ENCODE measurements at regions not wholly inside any gene's neighbourhood (a gene's known extent, or its start where the extent isn't known, plus 50 kb on each side); places are given as distances from the start of the nearest gene placed in this dataset.

- Histone ChIP-seq H3K27me3 (ENCODE audit: control insufficient read depth, extremely low read depth, insufficient read depth, low read length) (no peaks in the 10 kb centered on the region), H3K9me3 (ENCODE audit: control insufficient read depth, low read depth, low read length) (no peaks in the 10 kb centered on the region), H3K27ac (ENCODE audit: control insufficient read depth, insufficient read depth, low read length) (no peak overlapping the region), H2AFZ (ENCODE audit: control insufficient read depth, low read length) (no peak overlapping the region), H3K4me2 (ENCODE audit: control insufficient read depth, extremely low read depth, insufficient read depth, low read depth, low read length) (no peak overlapping the region), H3K9me1 (ENCODE audit: control insufficient read depth, extremely low read depth, insufficient read depth, low read length) (no peaks in the 10 kb centered on the region), H3K9ac (ENCODE audit: control insufficient read depth, extremely low read depth, insufficient read depth, low read length) (no peak overlapping the region), H3K79me2 (ENCODE audit: control insufficient read depth, insufficient read depth, low read length) (no peaks in the 10 kb centered on the region), H3K4me1 (ENCODE audit: control insufficient read depth, extremely low read depth, insufficient read depth, low read length) (no peaks in the 10 kb centered on the region), H3K4me3 (ENCODE audit: control insufficient read depth in 2 of 3, extremely low read depth in 1 of 3, insufficient read depth in 2 of 3, low read depth in 1 of 3, low read length in 3 of 3) (no peak overlapping the region), H3K36me3 (ENCODE audit: control insufficient read depth in 2 of 2, extremely low read depth in 1 of 2, insufficient read depth in 2 of 2, low read length in 2 of 2) (no peaks in the 10 kb centered on the region), H4K20me1 (ENCODE audit: control insufficient read depth, extremely low read depth, insufficient read depth, low read length) (no peaks in the 10 kb centered on the region)
- FAIRE-seq (no peak), DNase-seq (ENCODE audit: low read depth, low spot score) (no peak)
- TF ChIP-seq EZH2 (IDR thresholded peaks at IDR 0.05; ENCODE audit: low read length), result no peak
- no peak for TF ChIP-seq CTCF (optimal IDR thresholded peaks at IDR 0.05 in 1 of 3, IDR thresholded peaks at IDR 0.05 in 1 of 3, conservative IDR thresholded peaks at IDR 0.05 in 1 of 3; ENCODE audit: extremely low read depth in 1 of 3, insufficient read depth in 2 of 3, low read length in 3 of 3)
- dilution Hi-C loops (cut with MboI; ENCODE audit: extremely low pct_ligation_motif_present, low sequenced_read_pairs), result no loop called here
Observed at GRCh38 chr2:149709496-149710263, 122.1 kb upstream of the MMADHC start.

GRCh38 chr2:149703281-149703680 is 115.7 kb upstream of the MMADHC start:
- TF ChIP-seq EZH2 (IDR thresholded peaks at IDR 0.05; ENCODE audit: low read length) (no peak), CTCF (optimal IDR thresholded peaks at IDR 0.05 in 1 of 3, IDR thresholded peaks at IDR 0.05 in 1 of 3, conservative IDR thresholded peaks at IDR 0.05 in 1 of 3; ENCODE audit: extremely low read depth in 1 of 3, insufficient read depth in 2 of 3, low read length in 3 of 3) (no peak)
- no peak for FAIRE-seq

More at GRCh38 chr2:149703281-149703680, 115.7 kb upstream of the MMADHC start:
- Histone ChIP-seq H3K4me2 (ENCODE audit: control insufficient read depth, extremely low read depth, insufficient read depth, low read depth, low read length) (no peak overlapping the region), H3K9me1 (ENCODE audit: control insufficient read depth, extremely low read depth, insufficient read depth, low read length) (no peaks in the 10 kb centered on the region), H2AFZ (ENCODE audit: control insufficient read depth, low read length) (no peak overlapping the region), H4K20me1 (ENCODE audit: control insufficient read depth, extremely low read depth, insufficient read depth, low read length) (no peaks in the 10 kb centered on the region), H3K9ac (ENCODE audit: control insufficient read depth, extremely low read depth, insufficient read depth, low read length) (no peak overlapping the region), H3K27me3 (ENCODE audit: control insufficient read depth, extremely low read depth, insufficient read depth, low read length) (no peaks in the 10 kb centered on the region), H3K4me1 (ENCODE audit: control insufficient read depth, extremely low read depth, insufficient read depth, low read length) (no peaks in the 10 kb centered on the region), H3K27ac (ENCODE audit: control insufficient read depth, insufficient read depth, low read length) (no peak overlapping the region), H3K79me2 (ENCODE audit: control insufficient read depth, insufficient read depth, low read length) (no peaks in the 10 kb centered on the region), H3K9me3 (ENCODE audit: control insufficient read depth, low read depth, low read length) (no peaks in the 10 kb centered on the region), H3K4me3 (ENCODE audit: control insufficient read depth in 2 of 3, extremely low read depth in 1 of 3, insufficient read depth in 2 of 3, low read depth in 1 of 3, low read length in 3 of 3) (no peak overlapping the region), H3K36me3 (ENCODE audit: control insufficient read depth in 2 of 2, extremely low read depth in 1 of 2, insufficient read depth in 2 of 2, low read length in 2 of 2) (no peaks in the 10 kb centered on the region)
- dilution Hi-C loops (cut with MboI; ENCODE audit: extremely low pct_ligation_motif_present, low sequenced_read_pairs), result no loop called here
- DNase-seq (ENCODE audit: low read depth, low spot score), result no peak

Measured in keratinocyte (primary cell).